Stimulated activated CD4-positive, alpha-beta T cell treated with anti-CD3 and anti-CD28 coated beads, Interleukin-4, amount 100 ng/mL, for 4 hours (primary cell): ENCODE measurements at regions not wholly inside any gene's neighbourhood (a gene's known extent, or its start where the extent isn't known, plus 50 kb on each side); places are given as distances from the start of the nearest gene placed in this dataset.

Source experiments
- DNase-seq, 2 experiments: peaks; one replicate each; pipeline ENCODE4 v3.0.0-alpha.2; 2020

DNA sequence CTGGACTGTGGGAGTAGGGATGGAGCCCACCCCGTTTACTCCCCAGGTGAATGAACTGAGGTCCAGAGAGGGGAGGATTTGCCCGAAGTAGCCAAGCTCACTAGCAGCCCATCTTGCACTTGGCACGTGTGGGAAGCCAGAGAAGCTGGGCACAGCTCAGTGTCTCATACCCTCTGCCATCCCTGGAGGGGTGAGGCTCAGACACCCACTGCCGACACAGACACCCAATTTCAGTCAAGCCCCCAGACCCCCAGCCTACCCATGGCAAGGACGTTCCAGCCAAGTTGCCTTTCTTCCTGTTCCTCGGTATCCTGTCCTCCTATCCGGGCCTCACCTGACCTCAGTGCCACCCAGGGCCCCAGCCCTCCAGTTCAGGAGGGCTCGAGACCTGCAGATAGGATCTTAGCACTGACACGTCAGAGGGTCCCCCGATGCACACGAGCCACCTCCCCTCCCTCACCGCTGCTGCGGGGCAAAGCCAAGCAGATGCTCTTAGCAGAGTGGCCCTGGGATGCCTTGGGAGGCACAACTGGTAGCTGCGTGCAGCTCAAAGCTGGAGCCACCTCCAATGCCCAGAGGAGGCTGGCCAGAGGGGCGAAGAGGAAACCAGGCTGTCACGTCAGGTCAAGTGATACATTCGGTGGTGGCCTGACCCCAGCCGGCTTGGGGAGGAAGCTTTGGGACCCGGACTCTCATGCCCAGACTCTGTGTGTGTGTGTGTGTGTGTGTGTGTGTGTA is 90.4 kb upstream of the TNRC6C start:
- DNase-seq = no peak

DNA sequence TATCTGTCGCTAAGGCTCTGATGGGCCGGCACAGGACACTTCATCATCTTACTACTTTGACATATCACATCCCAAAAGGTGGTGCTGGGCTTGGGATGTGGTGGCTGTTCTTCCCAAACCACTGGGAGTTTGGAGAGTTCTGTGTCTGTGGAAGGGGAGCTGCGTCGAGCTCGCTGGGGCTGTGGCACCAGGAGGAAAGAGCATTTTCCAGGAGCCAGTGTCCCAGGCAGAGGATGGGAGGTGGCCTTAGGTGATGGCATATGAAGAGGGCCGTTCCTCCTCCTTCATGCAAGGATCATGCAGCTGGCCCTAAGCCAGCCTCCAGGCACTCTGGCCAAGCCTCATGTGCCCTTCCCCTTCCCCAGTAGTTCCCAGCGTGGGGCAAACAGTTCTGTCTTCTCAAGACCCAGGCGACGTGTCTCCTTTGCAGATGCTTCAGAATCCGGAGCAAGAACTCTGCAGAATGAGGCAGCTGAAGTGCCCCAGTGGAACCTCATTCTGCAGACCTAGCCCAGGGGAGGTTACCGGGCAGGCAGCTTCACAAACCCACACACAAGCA is 89.4 kb upstream of the TNRC6C start:
- DNase-seq = no peak

- no peak for DNase-seq
Observed at GRCh38 chr17:77869665-77870132, 88.8 kb upstream of the TNRC6C start.

GRCh38 chr17:77872199-77872598 is 86.3 kb upstream of the TNRC6C start:
- DNase-seq = no peak

- DNase-seq = no peak
Observed at GRCh38 chr17:77872714-77873499, 85.6 kb upstream of the TNRC6C start.

- no peak for DNase-seq
Observed at GRCh38 chr17:77873500-77874302, 84.8 kb upstream of the TNRC6C start.

GRCh38 chr17:77874303-77875050 is 84.0 kb upstream of the TNRC6C start:
- DNase-seq = no peak

- no peak for DNase-seq
Observed at GRCh38 chr17:77875051-77875780, 83.3 kb upstream of the TNRC6C start.

GRCh38 chr17:77875881-77876509 is 82.5 kb upstream of the TNRC6C start:
- no peak for DNase-seq

DNA sequence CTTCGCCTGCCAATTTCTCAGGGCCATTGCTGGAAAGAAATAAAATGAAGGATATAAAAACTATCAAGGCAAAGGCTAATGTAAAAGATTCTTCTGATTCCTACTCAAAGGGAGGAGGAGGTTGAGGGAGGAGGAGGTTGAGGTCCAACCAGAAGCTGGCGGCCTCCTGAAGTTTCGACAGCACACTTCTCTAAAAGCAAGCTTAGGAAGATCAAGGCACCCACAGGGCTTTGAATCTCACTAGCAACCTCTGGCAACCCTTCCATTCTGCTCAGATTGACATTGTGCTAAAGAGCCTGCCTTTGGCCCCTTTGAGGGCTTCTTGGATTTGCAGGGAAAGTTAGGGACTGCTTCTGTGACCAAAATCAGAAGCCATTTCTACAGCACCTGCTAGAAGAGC is 81.5 kb upstream of the TNRC6C start:
- DNase-seq = no peak

GRCh38 chr17:77877646-77878355 is 80.7 kb upstream of the TNRC6C start:
- DNase-seq = no peak

DNA sequence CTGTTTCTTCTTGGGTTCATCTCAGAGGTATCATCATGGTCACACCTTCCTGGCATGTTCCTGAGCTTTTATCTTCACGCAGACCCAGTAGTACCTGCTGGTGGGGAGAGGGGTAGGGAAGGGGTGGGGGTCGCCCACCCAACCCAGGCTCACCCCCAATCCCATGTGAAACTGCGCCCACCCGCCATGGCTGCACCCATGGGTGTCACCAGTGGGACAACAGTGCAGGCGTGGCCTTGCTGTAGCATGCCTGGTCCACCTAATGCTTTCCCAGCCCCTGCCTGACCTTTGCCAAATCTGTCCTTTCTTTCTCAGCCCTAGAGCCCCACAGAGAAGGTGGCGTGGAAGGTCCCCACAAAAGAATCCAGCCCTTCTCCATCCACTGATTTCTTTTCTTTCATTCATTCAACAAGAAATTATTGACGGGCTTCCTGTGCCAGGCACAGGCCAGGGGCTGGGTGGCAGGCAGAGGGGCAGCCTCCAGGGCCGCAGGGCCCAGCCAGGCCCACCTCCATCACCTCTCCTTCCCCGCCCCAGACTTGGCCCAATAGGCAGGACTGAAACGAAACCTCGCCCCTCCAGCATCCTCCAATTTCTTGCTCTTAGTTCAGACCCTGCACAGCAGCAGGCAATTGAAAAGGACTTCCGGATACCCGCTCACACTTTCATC is 79.1 kb upstream of the TNRC6C start:
- DNase-seq = no peak

- DNase-seq = no peak
Observed at GRCh38 chr17:77879896-77880280, 78.6 kb upstream of the TNRC6C start.

- no peak for DNase-seq
Observed at GRCh38 chr17:77880711-77881450, 77.6 kb upstream of the TNRC6C start.

- peak in 1 of 2 experiments; percentile 59 for DNase-seq
Observed at GRCh38 chr17:77881545-77881944, 77.0 kb upstream of the TNRC6C start.

DNA sequence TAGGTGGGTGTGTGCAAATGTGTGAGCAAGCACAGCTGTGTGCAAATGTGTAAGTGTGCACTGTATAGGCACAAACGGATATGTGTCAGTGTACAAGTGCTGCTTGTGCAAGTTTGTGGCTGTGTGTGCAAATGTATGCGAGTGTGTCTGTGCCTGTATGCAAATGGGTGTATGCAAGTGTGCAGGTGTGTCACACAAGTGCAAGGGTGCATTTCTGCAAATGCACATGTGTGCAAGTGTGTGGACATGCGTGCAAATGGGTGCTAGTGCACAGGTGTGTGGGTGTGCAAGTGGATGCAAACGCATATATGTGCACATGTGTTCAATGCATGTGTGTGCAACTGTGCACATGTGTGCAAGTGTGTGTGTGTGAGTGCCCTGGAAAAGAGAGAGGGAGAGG is 76.5 kb upstream of the TNRC6C start:
- no peak for DNase-seq

DNA sequence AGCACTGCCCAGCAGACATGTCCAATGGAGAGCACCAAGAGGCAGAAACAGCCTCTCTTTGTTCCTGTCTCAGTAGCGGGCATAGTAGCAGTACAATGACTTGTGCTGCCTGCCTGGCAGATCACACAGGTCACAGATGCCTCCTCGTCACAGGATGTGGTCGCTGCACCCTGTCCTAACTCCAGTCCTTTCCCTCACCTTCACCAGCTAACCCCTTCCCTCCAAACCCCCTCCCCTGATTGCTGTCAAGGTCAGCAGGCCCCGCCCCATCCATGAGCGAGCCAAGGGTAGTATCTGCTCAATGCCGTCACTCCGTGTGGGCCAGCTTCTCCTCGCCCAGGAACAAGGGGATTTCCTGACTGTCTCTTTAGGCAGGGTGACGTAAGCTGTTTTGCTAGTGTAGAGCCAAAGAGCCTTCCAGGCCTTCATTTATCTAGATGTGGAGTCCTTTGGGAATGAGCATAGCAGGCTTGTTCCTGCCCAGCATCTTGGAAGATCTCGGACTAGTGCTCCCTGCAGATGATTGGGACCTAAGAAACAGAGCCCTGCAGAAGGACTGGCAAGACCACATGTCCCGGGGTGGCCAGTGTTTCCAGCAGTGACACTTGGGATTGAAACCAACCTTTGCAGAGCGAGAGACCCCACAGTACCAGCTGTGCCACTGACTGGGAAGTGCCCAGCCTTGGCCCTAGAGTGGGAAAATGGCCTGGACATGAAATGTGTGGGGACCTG is 75.9 kb upstream of the TNRC6C start:
- DNase-seq = peak; percentile 53 to 70

DNA sequence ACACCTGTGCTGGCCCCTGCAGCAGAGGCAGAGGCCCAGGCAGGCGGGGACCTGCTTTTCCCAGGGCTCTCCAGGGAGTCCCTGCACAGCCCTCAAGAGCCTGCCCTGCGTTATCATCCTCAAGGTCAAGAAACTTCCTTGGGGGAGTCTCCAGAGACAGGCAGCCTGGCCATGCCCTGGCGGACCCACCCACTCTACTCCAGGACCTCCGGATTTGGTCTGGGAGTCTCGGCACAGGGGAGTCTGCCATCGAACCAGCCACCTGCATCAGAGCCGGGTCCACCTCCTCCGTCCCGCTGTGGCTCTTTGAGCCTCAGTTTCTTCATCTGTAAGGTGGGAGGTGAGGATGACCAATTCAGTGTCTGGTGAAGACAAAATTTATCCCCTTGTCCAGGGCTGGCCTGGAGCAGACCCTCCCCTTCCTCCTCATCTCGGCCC is 75.3 kb upstream of the TNRC6C start:
- DNase-seq = no peak
